ENCODE measurements at regions not wholly inside any gene's neighbourhood (a gene's known extent, or its start where the extent isn't known, plus 50 kb on each side); places are given as distances from the start of the nearest gene placed in this dataset.

DNA sequence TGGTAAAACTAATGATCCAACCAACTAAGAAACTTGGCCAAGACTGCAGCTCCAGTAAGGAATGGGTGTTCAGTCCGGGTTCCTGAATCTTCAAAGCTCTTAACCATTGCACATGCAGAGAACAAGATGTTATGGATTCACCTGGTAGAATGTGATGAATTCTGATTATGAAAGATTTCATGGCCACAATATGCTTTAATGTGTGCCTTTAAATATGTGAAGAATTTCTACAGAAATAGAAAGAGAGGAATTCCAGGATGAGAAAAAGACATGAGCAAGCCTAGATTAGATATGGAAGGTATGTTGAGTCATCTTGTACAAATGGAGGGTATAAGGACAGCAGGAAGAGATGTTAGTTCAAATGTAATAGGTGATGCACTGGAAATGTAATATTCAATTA lies 472.2 kb upstream of the TENM3 start:
- no peaks in the 10 kb centered on the region for H3K27me3 ChIP-seq (replicated peaks in 1 of 2; ENCODE audit: control insufficient read depth in 2 of 2, insufficient read depth in 2 of 2, low read length in 1 of 2)
- ChIA-PET SMC1A (ENCODE audit: uncharacterized antibody, unreplicated experiment) (no interaction called here), RAD21 (ENCODE audit: unreplicated experiment) (no interaction called here), POLR2A (no interaction called here), CTCF (no interaction called here)
- H3K9ac ChIP-seq (ENCODE audit: control insufficient read depth, insufficient read depth, low read length) = no peak overlapping the region
- FAIRE-seq (no peak), ATAC-seq (no peak), DNase-seq (ENCODE audit: low read depth, low spot score) (no peak)
- H2AFZ ChIP-seq (ENCODE audit: control insufficient read depth, low read depth, low read length) = no peak overlapping the region
- H3K4me2 ChIP-seq (ENCODE audit: control insufficient read depth, insufficient read depth) = no peak overlapping the region
- TF ChIP-seq PML (IDR thresholded peaks at IDR 0.05; ENCODE audit: low read length) (no peak), ZNF592 (IDR thresholded peaks at IDR 0.05) (no peak), SRF (IDR thresholded peaks at IDR 0.05; ENCODE audit: low read depth in 2 of 2, low read length in 2 of 2) (no peak), TCF3 (IDR thresholded peaks at IDR 0.05; ENCODE audit: borderline replicate concordance, insufficient read depth, low read depth, low read length) (no peak), TCF12 (IDR thresholded peaks at IDR 0.05; ENCODE audit: low read depth, low read length) (no peak)
- no peaks in the 10 kb centered on the region for H3K4me1 ChIP-seq (ENCODE audit: control insufficient read depth, insufficient read depth, low read length)
- H3K36me3 ChIP-seq (ENCODE audit: control insufficient read depth in 2 of 2, insufficient read depth in 2 of 2, low read length in 1 of 2) = no peaks in the 10 kb centered on the region
- BruUV-seq (replicated peaks) = no TSS peak
- 8% methylated on average over 1 of the region's 1 CpG for WGBS (ENCODE audit: insufficient coverage, insufficient replicate concordance, low lambda C conversion rate, missing lambda C conversion rate)
- H3K4me3 ChIP-seq = no peak overlapping the region
- H3K9me3 ChIP-seq (replicated peaks; ENCODE audit: control insufficient read depth, insufficient read depth, low read length) = no peaks in the 10 kb centered on the region
- intact Hi-C loops (cut with micrococcal nuclease; ENCODE audit: unreplicated experiment) (no loop called here), in situ Hi-C loops (cut with MboI) (no loop called here)
- H3K79me2 ChIP-seq (ENCODE audit: control insufficient read depth, insufficient read depth, low read length) = no peaks in the 10 kb centered on the region
- H4K20me1 ChIP-seq (ENCODE audit: control insufficient read depth, insufficient read depth) = no peaks in the 10 kb centered on the region
- no peak overlapping the region for H3K27ac ChIP-seq (ENCODE audit: control insufficient read depth, insufficient read depth)

All from GM12878 (cell line).